Fibroblast of peridontal ligament (primary cell): ENCODE measurements at regions not wholly inside any gene's neighbourhood (a gene's known extent, or its start where the extent isn't known, plus 50 kb on each side); places are given as distances from the start of the nearest gene placed in this dataset.

Experiments
- DNase-seq: peaks from one replicate; pipeline ENCODE4 v3.0.0-alpha.2; 2010; ENCODE audit errors: extremely low read depth

DNA sequence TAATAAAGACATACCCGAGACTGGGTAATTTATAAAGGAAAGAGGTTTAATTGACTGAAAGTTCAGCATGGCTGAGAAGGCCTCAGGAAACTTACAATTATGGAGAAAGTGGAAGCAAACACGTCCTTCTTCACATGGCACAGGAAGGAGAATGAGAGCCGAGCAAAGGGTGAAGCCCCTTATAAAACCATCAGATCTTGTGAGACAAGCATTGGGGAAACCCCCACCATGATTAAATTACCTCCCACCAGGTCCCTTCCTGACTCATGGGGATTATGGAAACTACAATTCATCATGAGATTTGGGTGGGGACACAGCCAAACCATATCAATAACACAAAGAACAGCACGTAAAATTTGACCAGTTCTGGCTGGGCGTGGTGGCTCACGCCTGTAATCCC lies 85.6 kb upstream of the ATF7IP start:
- no peak for DNase-seq

- no peak for DNase-seq
Measured at GRCh38 chr12:14280921-14281320, 84.6 kb upstream of the ATF7IP start.

- DNase-seq = no peak
Measured at GRCh38 chr12:14281539-14281938, 83.9 kb upstream of the ATF7IP start.

- DNase-seq = no peak
Measured at GRCh38 chr12:14283489-14284144, 81.9 kb upstream of the ATF7IP start.

GRCh38 chr12:14284184-14284722 lies 81.2 kb upstream of the ATF7IP start:
- DNase-seq = no peak

DNA sequence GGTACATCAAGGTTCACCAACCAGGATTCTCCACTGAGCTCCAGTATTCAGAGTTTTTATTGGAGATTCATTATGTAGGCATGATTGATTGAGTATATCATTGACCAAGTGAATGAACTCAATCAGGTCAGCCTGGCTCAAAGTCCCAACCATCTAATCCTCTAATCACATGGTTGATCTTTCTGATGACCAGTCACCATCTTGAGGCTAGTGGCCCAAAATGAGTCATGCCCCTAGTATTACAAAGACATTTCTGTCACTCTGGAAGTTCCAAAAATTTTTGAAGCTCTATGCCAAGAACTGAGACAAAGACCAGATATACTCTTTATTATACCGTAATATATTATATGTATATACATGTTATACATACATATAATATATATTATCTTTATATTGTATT lies 75.9 kb upstream of the ATF7IP start:
- no peak for DNase-seq

GRCh38 chr12:14290951-14291350 lies 74.5 kb upstream of the ATF7IP start:
- DNase-seq = no peak

GRCh38 chr12:14303661-14304155 lies 61.8 kb upstream of the ATF7IP start:
- DNase-seq = no peak

DNA sequence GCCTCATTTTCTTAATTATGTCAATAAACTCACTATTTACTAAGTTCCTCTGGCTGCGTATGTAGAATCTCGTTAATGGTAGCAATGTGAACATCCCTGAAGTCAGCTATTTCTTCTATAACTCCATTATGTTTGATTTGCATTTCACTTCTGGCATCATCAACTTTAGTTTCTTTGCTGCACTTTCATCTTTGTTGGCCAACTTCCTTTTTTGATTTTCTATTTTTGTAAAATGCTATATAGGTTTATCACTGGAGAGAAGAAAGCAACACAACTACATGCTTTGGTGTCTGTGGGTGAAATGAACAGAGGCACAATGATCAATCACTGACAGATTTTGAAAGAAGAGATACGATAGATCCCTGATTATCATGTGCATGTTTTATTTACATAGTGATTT lies 58.5 kb upstream of the ATF7IP start:
- no peak for DNase-seq

GRCh38 chr12:14308516-14308915 lies 57.0 kb upstream of the ATF7IP start:
- DNase-seq = no peak

DNA sequence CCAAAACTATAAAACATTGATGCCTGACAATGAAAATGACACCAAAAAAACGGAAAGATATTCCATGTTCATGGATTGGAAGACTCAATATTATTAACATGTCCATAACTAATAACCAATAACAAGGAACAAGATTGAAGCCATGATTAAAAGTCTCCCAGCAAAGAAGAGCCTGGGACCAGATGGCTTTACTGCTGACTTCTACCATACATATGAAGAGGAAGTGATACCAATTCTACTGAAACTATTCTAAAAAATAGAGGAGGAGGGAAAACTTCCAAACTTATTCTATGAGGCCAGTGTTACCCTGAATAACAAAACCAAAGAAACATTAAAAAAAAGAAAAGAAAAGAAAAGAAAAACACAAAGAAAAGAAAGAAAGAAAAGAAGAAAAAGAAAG lies 54.6 kb upstream of the ATF7IP start:
- DNase-seq = no peak

- DNase-seq = no peak
Measured at GRCh38 chr12:14313379-14314138, 51.9 kb upstream of the ATF7IP start.

DNA sequence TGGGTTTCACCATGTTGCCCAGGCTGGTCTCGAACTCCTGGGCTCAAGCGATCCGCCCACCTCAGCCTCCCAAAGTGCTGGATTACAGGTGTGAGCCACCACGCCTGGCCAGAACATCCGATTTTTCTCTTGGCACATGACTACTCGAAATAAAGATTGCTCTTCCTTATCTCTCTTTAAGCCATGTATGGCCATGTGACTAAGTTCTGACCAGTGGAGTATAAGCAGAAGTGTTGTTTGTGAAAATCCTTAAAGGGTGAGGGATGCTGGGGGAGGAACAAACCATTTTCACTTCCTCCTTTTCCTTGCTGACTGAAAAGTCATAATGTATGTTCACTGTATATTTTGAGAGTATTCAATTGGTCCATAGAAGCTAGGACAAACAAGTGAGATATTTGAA lies 50.7 kb upstream of the ATF7IP start:
- no peak for DNase-seq

GRCh38 chr12:14315501-14315900 lies 50.0 kb upstream of the ATF7IP start:
- DNase-seq = no peak
